SK-N-SH (cell line): ENCODE measurements at regions not wholly inside any gene's neighbourhood (a gene's known extent, or its start where the extent isn't known, plus 50 kb on each side); places are given as distances from the start of the nearest gene placed in this dataset.

Experiments
- CTCF ChIA-PET: fragments of 300-600, 350-600 bp; formaldehyde crosslinking; extraction: SDS; loops from one replicate; lab custom pipeline; 2021; lab: Yijun Ruan, JAX
- POLR2A ChIA-PET: fragments of 350-600 bp; sonication (Branson Sonifier 250); formaldehyde crosslinking; extraction: SDS; loops from one replicate; lab custom pipeline; 2020; ENCODE audit warnings: antibody characterized with exemption, inconsistent platforms; lab: Yijun Ruan, JAX
- DNase-seq: peaks from one replicate; pipeline ENCODE4 v3.0.0; 2012
- H2AFZ ChIP-seq: fragments of 200-600 bp; sonication (generic); 2 replicates; pipeline ENCODE4 v1.8.1; 2016; ENCODE audit warnings: antibody characterized with exemption, mild to moderate bottlenecking, low read depth
- H3F3A ChIP-seq: fragments of 200-600 bp; sonication (generic); replicated peaks from 2 replicates; pipeline ENCODE3; 2016; ENCODE audit warnings: antibody characterized with exemption, mild to moderate bottlenecking; ENCODE audit not compliant: insufficient read depth
- H3K27ac ChIP-seq, 2 experiments: fragments of 200-500 bp in 1 of 2; fragments of 200-600 bp in 1 of 2; sonication (Bioruptor generic) in 1 of 2; sonication (generic), shearing (Covaris generic) in 1 of 2; 2 replicates each; pipeline versions ENCODE4 v1.5.1 to v1.6.1; 2014 to 2016; ENCODE audit warnings: low read depth in 2 of 2, inconsistent platforms in 1 of 2, low read length in 1 of 2, mild to moderate bottlenecking in 1 of 2, mixed read lengths in 1 of 2
- H3K27me3 ChIP-seq: fragments of 200-600 bp; sonication (generic), shearing (Covaris generic); 2 replicates; pipeline ENCODE4 v1.6.1; 2016; ENCODE audit warnings: mixed run types; ENCODE audit not compliant: insufficient read depth
- H3K36me3 ChIP-seq, 2 experiments: fragments of 200-500 bp in 1 of 2; fragments of 200-600 bp in 1 of 2; sonication (Bioruptor generic) in 1 of 2; sonication (generic) in 1 of 2; replicated peaks in 1 of 2; 2 replicates each; pipeline versions ENCODE3 to v1.5.1; 2014 to 2016; ENCODE audit warnings: low read length in 1 of 2, mild to moderate bottlenecking in 1 of 2; ENCODE audit not compliant: insufficient read depth in 2 of 2, control insufficient read depth in 1 of 2
- H3K4me1 ChIP-seq, 2 experiments: fragments of 200-500 bp in 1 of 2; fragments of 200-600 bp in 1 of 2; sonication (Bioruptor generic) in 1 of 2; sonication (generic), shearing (Covaris generic) in 1 of 2; 2 replicates each; pipeline versions ENCODE4 v1.5.1 to v1.6.1; 2014 to 2016; ENCODE audit warnings: low read depth in 1 of 2, low read length in 1 of 2, mixed run types in 1 of 2; ENCODE audit not compliant: insufficient read depth in 2 of 2, control insufficient read depth in 1 of 2
- H3K4me2 ChIP-seq: fragments of 200-600 bp; sonication (generic), shearing (Covaris generic); 2 replicates; pipeline ENCODE4 v1.6.1; 2017; ENCODE audit warnings: mixed run types
- H3K4me3 ChIP-seq, 2 experiments: fragments of 200-500 bp in 1 of 2; fragments of 200-600 bp in 1 of 2; sonication (Bioruptor generic) in 1 of 2; sonication (generic), shearing (Covaris generic) in 1 of 2; 2 replicates each; pipeline versions ENCODE4 v1.5.1 to v1.8.1; 2014 to 2016; ENCODE audit warnings: low read depth in 2 of 2, inconsistent platforms in 1 of 2, low read length in 1 of 2, mild to moderate bottlenecking in 1 of 2, mixed read lengths in 1 of 2, moderate library complexity in 1 of 2
- H3K79me2 ChIP-seq: fragments of 200-600 bp; sonication (generic); 2 replicates; pipeline ENCODE4 v1.8.1; 2017; ENCODE audit warnings: mild to moderate bottlenecking; ENCODE audit not compliant: insufficient read depth
- H3K9ac ChIP-seq: fragments of 200-600 bp; sonication (generic); 2 replicates; pipeline ENCODE4 v1.6.1; 2017; ENCODE audit warnings: mixed run types
- H3K9me2 ChIP-seq: fragments of 200-600 bp; sonication (generic); 2 replicates; pipeline ENCODE4 v1.6.1; 2017; ENCODE audit warnings: mixed run types
- H3K9me3 ChIP-seq: fragments of 200-600 bp; sonication (generic); 2 replicates; pipeline ENCODE4 v1.6.1; 2017; ENCODE audit warnings: mixed run types, mild to moderate bottlenecking, moderate library complexity
- H4K20me1 ChIP-seq: fragments of 200-600 bp; sonication (generic); 2 replicates; pipeline ENCODE4 v1.6.1; 2017; ENCODE audit warnings: mild to moderate bottlenecking, mixed run types; ENCODE audit not compliant: insufficient read depth
- CHD2 ChIP-seq: fragments of 150-350 bp; IDR thresholded peaks from 2 replicates; pipeline ENCODE4 v1.6.1; 2018; ENCODE audit warnings: low read length; ENCODE audit not compliant: partially characterized antibody
- ELF1 ChIP-seq: IDR thresholded peaks from 2 replicates; pipeline ENCODE4 v1.4.0; 2012
- EP300 ChIP-seq, 2 experiments: IDR thresholded peaks; 2 replicates each; pipeline versions ENCODE4 v1.4.0 to v1.6.1; 2012; ENCODE audit warnings: borderline replicate concordance in 1 of 2, low read depth in 1 of 2, low read length in 1 of 2
- EZH2phosphoT487 ChIP-seq: fragments of 200-600 bp; sonication (generic); IDR thresholded peaks from 2 replicates; pipeline ENCODE4 v1.6.1; 2017; ENCODE audit warnings: low read depth, mixed run types, mild to moderate bottlenecking, antibody characterized with exemption, moderate library complexity, borderline replicate concordance
- FOXJ3 ChIP-seq: sonication (generic); formaldehyde crosslinking; IDR thresholded peaks from 2 replicates; pipeline ENCODE4 v1.5.1; 2020; ENCODE audit warnings: mild to moderate bottlenecking, missing genetic modification reagents
- FOXM1 ChIP-seq: IDR thresholded peaks from 2 replicates; pipeline ENCODE4 v1.4.0; 2012; ENCODE audit warnings: low read depth, mild to moderate bottlenecking
- GABPA ChIP-seq: IDR thresholded peaks from 2 replicates; pipeline ENCODE4 v1.4.0; 2012; ENCODE audit warnings: low read depth, mild to moderate bottlenecking
- IRF3 ChIP-seq: fragments of 150-350 bp; IDR thresholded peaks from 2 replicates; pipeline ENCODE4 v1.6.1; 2016; ENCODE audit warnings: mild to moderate bottlenecking, low read depth, low read length
- JUND ChIP-seq: IDR thresholded peaks from 2 replicates; pipeline ENCODE4 v1.4.0; 2012
- MEF2A ChIP-seq: IDR thresholded peaks from 2 replicates; pipeline ENCODE4 v1.4.0; 2012; ENCODE audit warnings: low read depth, borderline replicate concordance
- PBX3 ChIP-seq: IDR thresholded peaks from 2 replicates; pipeline ENCODE4; 2012
- RAD21 ChIP-seq: IDR thresholded peaks from 2 replicates; pipeline ENCODE4 v1.6.1; 2012; ENCODE audit warnings: mild to moderate bottlenecking, low read length
- RCOR1 ChIP-seq: fragments of 150-350 bp; IDR thresholded peaks from 2 replicates; pipeline ENCODE4 v1.6.1; 2017; ENCODE audit warnings: antibody characterized with exemption, low read length
- RFX5 ChIP-seq: IDR thresholded peaks from 2 replicates; pipeline ENCODE4 v1.6.1; 2012; ENCODE audit warnings: mild to moderate bottlenecking, improper control_type of control experiment, low read length
- RXRA ChIP-seq: IDR thresholded peaks from 2 replicates; pipeline ENCODE4 v1.4.0; 2012; ENCODE audit warnings: low read depth, mild to moderate bottlenecking, borderline replicate concordance
- TAF1 ChIP-seq: IDR thresholded peaks from 2 replicates; pipeline ENCODE4 v1.6.1; 2012; ENCODE audit warnings: low read depth, mild to moderate bottlenecking, low read length, moderate library complexity, borderline replicate concordance
- TCF12 ChIP-seq: IDR thresholded peaks from 2 replicates; pipeline ENCODE4 v1.4.0; 2012
- TEAD4 ChIP-seq: IDR thresholded peaks from 2 replicates; pipeline ENCODE4 v1.4.0; 2012; ENCODE audit warnings: mild to moderate bottlenecking, borderline replicate concordance; ENCODE audit not compliant: insufficient read depth
- USF2 ChIP-seq: fragments of 150-350 bp; IDR thresholded peaks from 2 replicates; pipeline ENCODE4 v1.6.1; 2017; ENCODE audit warnings: antibody characterized with exemption, low read length, low read depth, borderline replicate concordance
- YY1 ChIP-seq: IDR thresholded peaks from 2 replicates; pipeline ENCODE4 v1.4.0; 2012; ENCODE audit warnings: low read depth, mild to moderate bottlenecking
- ZBTB33 ChIP-seq: IDR thresholded peaks from 2 replicates; pipeline ENCODE4 v1.4.0; 2012; ENCODE audit warnings: low read depth, borderline replicate concordance
- WGBS: methylation state at CpG from one replicate; pipeline ENCODE4 v1.1.6; 2017; ENCODE audit warnings: low lambda C conversion rate; 5-methylcytosine and 5-hydroxymethylcytosine counted together

DNA sequence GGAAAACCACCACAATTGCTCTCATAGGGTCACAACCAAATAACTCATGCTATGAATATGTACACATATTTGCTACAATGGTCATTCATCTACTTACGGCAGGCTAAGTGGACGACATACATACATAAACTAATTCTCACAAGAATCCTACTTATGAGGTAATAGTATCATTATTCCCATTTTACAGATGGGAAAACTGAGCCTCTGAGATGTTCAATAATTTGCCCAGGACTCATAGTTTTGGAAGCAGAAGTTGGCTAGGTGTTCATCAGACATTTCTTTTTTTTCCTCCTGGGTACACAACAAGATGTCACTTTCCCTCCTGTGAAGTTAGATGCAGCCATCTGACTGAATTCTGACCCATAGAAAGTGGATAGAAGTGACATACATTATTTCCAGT, 89.0 kb upstream of the PKDCC start:
- no peak overlapping the region for H3K9ac ChIP-seq
- POLR2A ChIA-PET = no interaction called here
- H3K9me2 ChIP-seq = no peaks in the 10 kb centered on the region
- TF ChIP-seq ELF1 (no peak), RAD21 (no peak), TEAD4 (no peak), RCOR1 (no peak), EP300 (IDR thresholded peaks at IDR 0.05; ENCODE audit: borderline replicate concordance in 1 of 2, low read depth in 1 of 2, low read length in 1 of 2) (no peak), MEF2A (no peak), GABPA (no peak), RFX5 (no peak), TCF12 (no peak)
- no peaks in the 10 kb centered on the region for H4K20me1 ChIP-seq
- 73% methylated on average over 2 of the region's 2 CpGs for WGBS
- no peak overlapping the region for H2AFZ ChIP-seq
- no peaks in the 10 kb centered on the region for H3K79me2 ChIP-seq
- no peaks in the 10 kb centered on the region for H3F3A ChIP-seq
- no peak overlapping the region for H3K4me3 ChIP-seq
- no peak for DNase-seq
- CTCF ChIA-PET = interaction anchor here (1.2 to 3.6 kb wide), 4 partner anchors 28 to 105 kb away, joined by 3 to 14 read pairs (median 4); partner anchors contain the start of gene PKDCC
- no peaks in the 10 kb centered on the region; the same call in 1 of the 2 replicates for H3K27me3 ChIP-seq
- no peaks in the 10 kb centered on the region for H3K9me3 ChIP-seq
- H3K27ac ChIP-seq = no peak overlapping the region
- peaks cover 0 to 54% of the 10 kb centered on the region in 2 experiments; a peak in 2 of 4 replicates for H3K4me1 ChIP-seq
- H3K4me2 ChIP-seq = no peak overlapping the region
- H3K36me3 ChIP-seq = no peaks in the 10 kb centered on the region

DNA sequence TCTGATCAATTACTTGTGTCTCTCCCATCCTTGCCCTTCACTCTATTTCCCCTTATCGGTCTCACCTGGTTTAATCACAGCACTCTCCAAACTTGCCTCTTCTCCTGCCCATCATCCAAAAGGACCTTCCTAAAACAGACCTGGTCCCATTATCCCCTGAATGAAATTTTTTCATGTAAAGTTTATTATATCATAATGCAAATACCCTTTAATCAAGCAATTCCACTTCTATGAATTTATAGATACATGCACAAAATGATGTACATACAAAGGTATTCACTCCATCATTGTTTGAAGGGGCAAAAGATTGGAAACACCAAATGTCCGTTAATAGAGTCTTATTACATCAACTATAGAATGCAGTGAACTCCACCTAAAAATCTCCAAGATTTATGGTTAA, 88.1 kb upstream of the PKDCC start:
- Histone ChIP-seq H3K27ac (no peak overlapping the region), H3K79me2 (no peaks in the 10 kb centered on the region), H3K4me3 (no peak overlapping the region), H3K4me2 (no peak overlapping the region), H3K9me3 (no peaks in the 10 kb centered on the region), H3K27me3 (no peaks in the 10 kb centered on the region; the same call in 1 of the 2 replicates), H3F3A (no peaks in the 10 kb centered on the region), H3K9ac (no peak overlapping the region), H4K20me1 (no peaks in the 10 kb centered on the region), H2AFZ (no peak overlapping the region), H3K4me1 (peaks cover 0 to 57% of the 10 kb centered on the region in 2 experiments; a peak in 2 of 4 replicates), H3K36me3 (no peaks in the 10 kb centered on the region), H3K9me2 (no peaks in the 10 kb centered on the region)
- CTCF ChIA-PET = interaction anchor here (1.2 to 3.6 kb wide), 3 partner anchors 88 to 90 kb away, joined by 3 to 14 read pairs (median 5); partner anchors contain the start of gene PKDCC
- 81% methylated on average over 2 of the region's 2 CpGs for WGBS
- POLR2A ChIA-PET = interaction anchor here (1.1 kb wide), 2 partner anchors 81 to 86 kb away, joined by 3 read pairs; no protein-coding TSS in a partner anchor
- DNase-seq = no peak
- TF ChIP-seq RXRA (no peak), EZH2phosphoT487 (no peak), EP300 (IDR thresholded peaks at IDR 0.05; ENCODE audit: borderline replicate concordance in 1 of 2, low read depth in 1 of 2, low read length in 1 of 2) (no peak), USF2 (no peak), TEAD4 (no peak), CHD2 (no peak), JUND (no peak), ZBTB33 (no peak), FOXM1 (no peak), FOXJ3 (CRISPR knock-in tag) (no peak), TAF1 (no peak), IRF3 (no peak), YY1 (no peak), PBX3 (no peak)
